ENCODE measurements at regions not wholly inside any gene's neighbourhood (a gene's known extent, or its start where the extent isn't known, plus 50 kb on each side); places are given as distances from the start of the nearest gene placed in this dataset.
"Not testable (repeated sequence)": the region's sequence is repeated elsewhere in the genome, so short reads cannot be mapped to it uniquely, and the experiment has no call there.

DNA sequence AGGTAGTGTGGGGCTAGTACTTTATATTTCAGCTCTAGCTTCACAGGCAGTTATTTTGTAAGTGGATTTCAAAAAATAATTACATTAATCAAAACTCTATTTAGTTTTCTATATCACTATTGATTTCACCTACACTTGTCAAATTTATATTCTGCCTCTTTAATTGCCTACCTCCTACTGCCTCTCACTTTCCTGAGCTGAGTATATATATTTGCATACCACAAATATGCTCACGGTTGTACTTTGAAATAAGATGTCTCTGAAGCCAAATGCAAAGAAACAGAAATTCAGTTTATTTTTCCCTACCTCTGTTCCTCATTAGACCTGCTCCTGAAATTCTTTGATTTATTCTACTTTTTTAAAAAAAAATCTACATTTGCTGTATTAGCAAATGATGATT lies 309.3 kb upstream of the TGFBR2 start:
- DNase-seq (ENCODE audit: low spot score) = no peak

DNA sequence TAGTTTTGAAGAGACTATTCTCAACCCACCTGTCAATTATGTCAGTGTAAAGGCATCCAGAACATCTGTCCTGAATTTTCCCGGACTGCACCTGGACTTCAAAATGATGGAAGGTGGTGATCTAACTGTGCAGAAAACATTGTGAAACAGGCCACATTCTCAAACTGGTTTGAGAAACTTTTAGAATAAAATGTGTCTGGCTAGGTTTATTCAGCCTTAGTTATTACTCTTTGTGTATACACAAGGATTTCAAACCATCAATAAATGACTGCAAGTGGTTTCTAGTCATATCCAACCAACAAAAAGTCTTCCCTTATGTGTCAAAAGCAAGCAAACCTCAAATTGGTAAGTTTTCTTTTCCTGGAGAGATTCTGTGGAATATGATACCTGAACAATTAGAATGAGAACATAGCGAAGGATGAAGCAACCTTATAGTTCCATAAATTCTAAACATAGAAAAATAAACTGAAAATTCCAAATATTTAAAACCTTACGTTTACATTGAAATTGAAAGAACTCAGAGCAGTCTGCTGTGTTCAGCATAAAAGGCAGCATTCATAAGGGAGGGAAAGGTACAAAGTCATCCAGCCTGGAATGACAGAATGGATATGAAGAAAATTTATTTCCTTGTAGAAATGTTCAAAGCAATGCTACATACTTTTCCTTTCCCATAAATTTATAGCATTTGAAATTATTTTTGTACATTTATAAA lies 306.6 kb upstream of the TGFBR2 start:
- no peak for DNase-seq (ENCODE audit: low spot score)

DNA sequence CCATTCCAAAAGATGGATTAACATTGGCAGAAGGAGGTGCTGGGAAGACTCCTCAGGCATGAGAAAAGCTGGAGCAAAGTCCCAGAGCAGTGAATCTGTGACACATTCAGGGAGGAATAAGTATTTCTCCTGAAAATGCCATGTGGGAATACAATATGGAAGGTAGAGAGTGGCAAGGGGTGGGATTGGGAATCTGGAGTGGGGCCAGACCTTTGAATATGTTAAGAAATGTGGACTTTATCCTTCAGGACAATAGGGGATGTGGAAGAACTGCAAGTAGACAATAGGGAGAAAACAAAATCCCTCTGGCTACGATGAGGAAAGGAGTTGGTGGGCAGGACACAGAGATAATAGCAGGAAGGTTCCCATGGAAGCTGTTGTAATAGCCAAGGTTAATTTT lies 305.6 kb upstream of the TGFBR2 start:
- no peak for DNase-seq (ENCODE audit: low spot score)

DNA sequence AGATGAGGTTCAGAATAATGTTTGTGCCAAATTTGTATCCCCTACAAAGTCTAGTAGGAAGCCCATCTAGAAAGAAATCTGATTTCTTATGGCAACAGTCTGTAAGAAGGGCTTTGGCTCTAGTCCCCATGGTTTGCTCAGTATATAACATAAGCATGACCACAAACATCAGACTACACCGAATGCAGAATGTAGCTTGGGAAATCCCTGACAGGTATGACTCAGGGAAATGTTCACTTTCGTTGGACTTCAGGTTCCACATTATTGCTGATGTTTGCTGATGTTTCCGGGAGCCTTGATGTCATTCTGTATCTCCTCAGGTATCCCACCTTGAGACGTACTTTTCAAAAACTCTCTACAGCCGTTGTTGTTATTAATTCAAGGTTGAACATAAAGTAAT lies 304.4 kb upstream of the TGFBR2 start:
- no peak for DNase-seq (ENCODE audit: low spot score)

DNA sequence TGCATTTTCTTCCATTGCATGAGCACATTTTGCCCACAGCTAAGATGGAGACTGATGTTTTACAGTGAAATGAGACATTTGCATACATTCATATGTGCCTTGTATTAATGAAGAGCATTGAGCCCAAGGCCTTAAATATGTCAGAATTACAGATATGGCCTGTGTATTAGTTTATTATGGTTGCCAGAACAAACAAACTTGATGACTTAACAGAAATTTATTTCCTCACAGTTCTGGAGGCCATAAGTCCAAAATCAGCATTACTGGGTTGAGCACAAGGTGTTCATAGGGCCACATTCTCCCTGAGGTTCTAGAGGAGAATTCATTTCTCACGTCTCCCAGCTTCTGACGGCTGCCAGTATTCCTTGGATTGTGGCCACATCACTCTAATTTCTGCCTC lies 302.6 kb upstream of the TGFBR2 start:
- DNase-seq (ENCODE audit: low spot score) = no peak

DNA sequence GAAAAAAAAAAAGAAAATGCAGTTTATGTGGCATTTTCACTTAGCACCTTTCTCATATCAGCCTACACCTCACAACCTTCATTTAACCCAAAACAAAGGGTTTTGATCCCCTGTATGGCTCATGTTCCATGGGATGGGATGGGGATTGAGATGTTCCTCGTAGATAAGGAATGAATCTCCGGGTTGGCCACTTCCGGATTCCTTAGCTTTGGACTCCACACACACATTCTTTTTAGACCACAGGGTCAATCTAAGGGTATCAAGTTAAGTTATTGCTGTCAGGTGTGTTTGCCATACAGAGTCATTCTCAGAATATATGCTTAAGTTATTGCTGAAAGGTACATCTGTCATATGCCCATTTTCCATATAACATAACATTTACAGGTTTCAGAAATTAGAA lies 301.4 kb upstream of the TGFBR2 start:
- no peak for DNase-seq (ENCODE audit: low spot score)

DNA sequence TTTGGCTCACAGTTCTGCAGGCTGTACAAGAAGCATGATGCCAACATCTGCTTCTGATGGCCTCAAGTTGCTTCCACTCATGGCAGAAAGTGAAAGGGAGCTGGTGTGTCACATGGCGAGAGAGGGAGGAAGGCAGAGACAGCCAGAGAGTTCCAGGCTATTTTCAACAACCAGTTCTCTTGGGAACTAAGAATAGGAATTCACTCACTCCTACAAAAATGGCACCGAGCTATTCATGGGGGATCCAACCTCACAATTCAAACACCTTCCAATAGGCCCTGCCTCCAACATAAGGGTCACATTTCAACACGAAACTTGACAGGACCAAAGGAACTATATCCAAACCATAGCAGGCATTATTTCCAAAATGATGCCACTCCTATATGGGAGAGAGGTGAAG lies 299.5 kb upstream of the TGFBR2 start:
- no peak for DNase-seq (ENCODE audit: low spot score)

DNA sequence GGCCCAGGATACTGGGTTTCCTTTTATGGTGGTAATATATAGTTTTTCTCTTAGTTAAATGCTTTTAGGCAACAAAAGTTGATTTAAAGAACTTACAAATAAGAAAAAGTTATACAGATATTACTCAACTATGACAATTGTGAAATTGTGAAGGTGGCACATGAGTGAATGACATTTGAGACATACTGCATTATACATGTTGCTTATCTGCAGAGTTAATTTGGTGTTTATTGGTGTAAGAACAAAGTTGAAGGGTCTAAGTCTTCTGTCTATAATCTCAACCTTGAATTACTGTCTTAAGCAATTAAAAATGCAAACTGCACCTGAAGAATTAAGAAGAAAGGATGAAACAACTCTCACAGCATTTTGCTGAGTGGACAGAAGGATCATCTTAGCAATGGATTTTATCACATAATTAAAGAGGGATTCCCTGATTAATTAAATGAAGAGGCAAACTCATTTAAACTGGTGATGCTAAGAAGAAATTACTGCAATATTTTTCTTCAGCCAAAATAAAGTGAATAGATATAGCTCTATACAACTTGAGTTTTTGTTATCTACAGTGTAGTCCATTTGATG lies 298.9 kb upstream of the TGFBR2 start:
- DNase-seq (ENCODE audit: low spot score) = no peak

DNA sequence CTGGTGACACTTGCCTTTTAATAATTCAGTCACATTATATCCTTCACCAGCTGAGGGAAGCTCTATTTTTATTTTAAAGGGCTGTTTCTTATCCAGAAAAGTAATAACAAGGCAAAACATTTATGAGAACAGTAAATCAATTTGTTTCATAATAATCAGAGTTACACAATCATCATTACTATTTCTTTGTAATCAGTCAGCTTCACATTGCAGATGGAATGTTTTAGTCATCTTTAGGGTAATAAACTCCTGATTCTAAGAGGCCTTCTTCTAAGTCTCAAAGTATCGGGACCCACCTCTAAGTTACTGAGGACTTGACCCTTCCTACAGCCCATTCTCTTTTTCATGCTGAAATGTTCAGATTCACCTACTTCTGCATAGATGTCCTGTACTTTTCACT lies 298.3 kb upstream of the TGFBR2 start:
- DNase-seq (ENCODE audit: low spot score) = no peak

DNA sequence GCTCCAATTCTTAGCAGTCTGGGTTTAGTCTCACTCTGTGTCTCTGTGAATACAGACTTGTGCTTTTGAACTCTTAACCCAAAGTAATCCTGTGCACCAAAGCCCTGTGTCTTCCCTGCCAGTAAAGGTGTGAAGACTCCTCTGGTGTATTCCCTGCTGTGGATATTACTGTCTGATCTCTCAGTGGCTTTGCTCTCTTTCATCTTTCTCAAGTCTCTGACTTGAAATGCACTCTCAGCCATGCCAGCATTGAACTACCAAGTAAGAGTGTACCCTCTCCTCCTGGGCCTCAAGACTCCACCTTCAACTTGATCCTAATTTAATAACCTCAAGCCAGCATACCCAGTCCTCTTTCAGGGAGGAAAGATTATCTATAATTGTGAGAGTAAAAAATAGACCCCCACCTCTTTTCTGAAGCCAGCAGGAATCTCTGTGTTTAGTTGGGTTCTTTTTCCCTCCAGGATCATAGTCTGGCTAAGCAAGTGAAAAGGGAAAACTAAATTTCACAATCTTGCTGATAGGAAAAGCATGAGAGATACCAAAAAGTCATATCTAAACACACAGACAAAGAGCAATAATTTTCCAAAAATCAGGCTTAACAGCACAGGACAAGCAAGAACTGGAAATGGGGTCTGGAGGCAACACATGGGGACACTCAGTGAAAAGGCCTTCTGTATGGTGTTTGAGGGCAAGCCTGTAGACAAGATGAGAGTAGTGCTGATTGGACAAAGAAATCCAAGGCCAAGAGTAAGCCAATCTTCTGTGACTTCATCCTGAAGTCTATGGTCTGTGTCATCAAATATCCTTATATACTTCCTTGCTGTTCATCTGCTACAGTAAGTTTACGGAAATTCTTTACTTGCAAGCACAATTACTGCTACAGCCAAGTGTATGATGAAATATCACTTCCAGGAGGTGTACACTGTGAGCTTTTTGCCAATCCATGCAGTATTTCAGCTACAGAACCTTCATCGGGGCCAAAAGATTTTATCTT lies 296.1 kb upstream of the TGFBR2 start:
- no peak for DNase-seq (ENCODE audit: low spot score)

DNA sequence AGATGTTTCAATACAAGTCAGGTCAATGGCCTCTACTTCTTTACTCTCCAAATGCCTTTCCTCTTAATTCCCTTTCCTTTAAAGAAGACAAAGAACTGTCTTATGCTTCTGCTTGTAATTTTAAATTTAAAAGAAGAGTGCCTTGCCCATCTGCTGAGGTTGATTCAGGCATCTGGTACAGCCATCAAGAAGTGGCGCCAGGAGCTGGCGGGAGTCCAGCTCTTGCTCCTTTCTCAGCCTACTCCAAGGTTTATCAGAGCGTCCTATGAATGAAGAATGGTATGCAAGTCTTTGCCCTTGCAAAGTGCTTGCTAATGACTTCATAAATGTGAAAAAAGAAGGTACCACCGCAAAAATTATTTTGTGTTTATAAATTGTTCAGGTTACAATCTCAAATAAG lies 294.6 kb upstream of the TGFBR2 start:
- DNase-seq (ENCODE audit: low spot score) = no peak

DNA sequence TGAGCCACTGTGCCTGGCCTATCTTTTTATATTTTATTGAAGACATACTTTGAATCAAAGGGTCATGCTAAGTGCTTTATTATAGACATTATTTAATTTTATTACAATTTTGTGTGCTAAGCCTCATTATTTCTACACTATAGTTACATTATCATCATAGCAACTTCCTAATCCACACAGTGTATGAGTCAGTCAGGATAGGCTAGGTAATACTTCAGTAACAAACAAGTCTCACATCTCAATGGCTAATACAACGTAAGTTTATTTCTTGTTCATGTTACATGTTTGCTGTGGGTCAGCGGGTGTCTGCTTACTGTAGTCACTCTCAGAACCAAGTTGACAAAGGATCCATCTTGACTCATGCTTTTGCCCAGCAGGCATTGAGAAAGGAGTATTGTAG lies 292.6 kb upstream of the TGFBR2 start:
- DNase-seq (ENCODE audit: low spot score) = no peak

DNA sequence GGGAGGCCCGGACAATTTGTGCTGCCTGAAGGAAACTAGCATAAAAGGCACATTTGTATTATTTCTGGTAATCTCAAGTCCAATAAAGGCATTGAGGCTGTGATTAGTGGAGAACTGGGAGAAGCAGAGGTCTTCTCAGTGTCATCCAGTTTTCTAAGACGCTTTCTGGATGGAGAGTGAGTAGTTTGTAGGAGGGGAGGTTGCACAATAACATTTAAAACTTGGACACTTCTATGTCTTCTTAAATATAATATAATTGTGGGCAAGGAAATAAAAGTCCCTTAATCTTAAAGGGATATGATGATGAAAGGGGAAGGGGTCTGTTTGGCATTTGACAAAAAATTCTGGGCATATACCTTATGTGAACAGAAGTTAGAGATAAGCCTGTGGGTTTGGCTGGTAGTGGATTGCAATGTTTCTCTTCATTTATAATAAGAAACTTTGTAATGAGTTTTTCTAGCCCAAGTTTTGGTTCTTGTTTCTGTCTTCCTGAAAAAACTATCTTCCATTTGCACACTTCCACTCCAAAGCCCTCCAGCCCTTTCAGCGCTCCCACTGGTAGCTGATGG lies 291.6 kb upstream of the TGFBR2 start:
- no peak for DNase-seq (ENCODE audit: low spot score)

DNA sequence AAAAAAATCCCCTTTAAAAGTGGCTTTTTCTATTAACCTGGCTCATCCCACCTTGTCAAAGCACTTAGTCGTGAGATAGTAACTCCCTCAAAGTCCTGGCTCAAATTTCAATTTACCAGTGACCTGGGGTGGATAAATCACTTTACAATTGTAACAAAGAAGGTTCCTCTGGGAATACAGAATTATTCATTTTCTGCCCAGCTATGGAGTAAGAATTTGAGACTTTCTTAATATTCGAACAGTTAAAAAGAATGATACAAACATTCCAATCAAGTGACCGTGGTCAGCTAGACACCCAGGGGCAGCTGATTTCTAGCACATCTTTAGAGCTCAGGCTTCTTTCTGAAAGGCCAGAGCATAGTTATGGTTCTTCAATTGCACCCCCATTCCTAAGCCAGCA lies 291.0 kb upstream of the TGFBR2 start:
- DNase-seq (ENCODE audit: low spot score) = no peak

DNA sequence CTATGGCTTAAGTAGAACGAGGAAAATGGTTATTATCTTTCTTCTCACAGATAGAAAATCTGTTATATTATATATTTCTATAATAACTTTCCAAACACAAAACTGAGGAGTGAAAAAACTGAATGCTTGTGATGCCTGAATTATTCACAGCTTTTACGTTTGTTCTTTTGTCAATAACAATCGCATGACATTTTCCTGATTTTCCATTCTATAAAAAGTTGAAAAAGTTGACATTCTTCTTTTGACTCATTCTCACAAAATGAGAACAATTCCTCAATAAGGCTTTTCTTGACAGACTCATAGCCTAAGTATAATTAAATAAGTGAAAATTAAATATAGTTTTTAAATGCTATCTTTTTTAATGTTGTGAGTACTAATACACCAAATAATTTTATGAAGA lies 288.8 kb upstream of the TGFBR2 start:
- no peak for DNase-seq (ENCODE audit: low spot score)

DNA sequence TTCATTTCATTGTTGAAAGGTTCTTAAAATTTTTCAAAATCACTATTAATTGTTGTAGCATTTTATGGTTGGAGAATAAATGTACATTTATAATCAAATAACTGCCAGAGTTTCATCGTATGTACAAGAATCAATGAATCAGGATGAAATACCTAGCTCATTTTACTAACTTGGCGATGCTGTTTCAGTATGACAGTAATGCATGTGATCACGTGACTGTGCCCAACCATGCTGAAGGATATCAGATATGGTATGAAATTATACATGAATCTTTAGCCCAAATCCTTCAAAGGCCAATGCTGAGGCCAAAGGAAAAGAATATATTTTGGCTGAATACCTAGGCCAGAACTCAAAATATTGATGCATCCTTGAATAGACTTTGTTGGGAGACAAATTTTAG lies 288.3 kb upstream of the TGFBR2 start:
- DNase-seq (ENCODE audit: low spot score) = no peak

DNA sequence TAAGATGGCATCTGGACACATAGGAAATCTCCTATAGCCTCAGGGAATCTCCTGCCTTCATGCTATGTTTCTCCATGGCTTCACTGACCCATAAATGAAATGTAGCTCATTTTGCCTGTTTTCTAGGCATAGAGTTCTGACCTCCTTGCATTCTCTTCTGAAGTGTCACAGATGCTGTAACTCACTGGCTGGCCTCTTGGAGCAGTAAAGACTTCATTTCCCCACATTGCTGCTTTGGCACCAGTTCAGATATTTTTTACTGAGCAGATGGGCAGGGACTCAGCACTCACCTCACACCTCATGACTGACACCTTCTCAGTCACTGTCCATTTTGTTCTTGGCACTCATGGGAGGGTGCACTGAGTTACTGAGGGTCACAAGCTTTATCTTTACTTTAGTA lies 286.7 kb upstream of the TGFBR2 start:
- peak; percentile 22 for DNase-seq (ENCODE audit: low spot score)

DNA sequence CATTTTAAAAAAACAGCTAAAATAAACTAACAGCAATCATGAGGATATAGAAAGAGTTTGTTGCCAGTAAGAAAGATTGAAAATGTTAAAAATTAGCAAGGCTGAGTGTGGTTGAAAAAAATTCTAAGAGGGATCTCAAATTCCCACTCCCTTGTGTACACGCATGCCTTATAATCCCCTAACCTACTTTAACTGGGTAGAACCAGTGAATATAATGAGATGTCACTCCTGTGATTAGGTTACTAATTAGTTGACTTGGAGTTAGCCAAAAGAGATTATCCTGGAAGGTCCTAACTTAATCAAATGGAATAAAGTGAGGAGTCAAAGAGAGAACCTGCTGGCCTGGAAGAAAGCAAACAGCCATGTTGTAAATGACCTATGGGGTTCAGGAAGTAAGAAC lies 286.0 kb upstream of the TGFBR2 start:
- DNase-seq (ENCODE audit: low spot score) = no peak

DNA sequence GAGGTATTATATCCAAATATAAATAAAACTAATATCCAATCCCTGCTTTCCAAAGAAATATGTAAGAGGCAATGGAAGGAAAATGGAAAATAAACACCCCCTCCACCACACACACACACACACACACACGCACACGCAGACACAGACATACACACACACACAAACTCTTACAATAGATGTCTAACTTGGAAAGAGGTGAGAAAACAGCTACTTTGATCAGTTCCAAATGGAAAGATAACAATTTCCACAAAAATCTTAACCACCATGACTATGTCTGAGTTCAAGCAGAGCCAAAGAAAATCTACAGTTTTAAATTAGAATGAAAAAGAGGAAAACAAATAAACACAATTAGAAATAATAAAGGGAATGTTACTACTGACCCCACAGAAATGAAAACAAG lies 285.3 kb upstream of the TGFBR2 start:
- no peak for DNase-seq (ENCODE audit: low spot score)

DNA sequence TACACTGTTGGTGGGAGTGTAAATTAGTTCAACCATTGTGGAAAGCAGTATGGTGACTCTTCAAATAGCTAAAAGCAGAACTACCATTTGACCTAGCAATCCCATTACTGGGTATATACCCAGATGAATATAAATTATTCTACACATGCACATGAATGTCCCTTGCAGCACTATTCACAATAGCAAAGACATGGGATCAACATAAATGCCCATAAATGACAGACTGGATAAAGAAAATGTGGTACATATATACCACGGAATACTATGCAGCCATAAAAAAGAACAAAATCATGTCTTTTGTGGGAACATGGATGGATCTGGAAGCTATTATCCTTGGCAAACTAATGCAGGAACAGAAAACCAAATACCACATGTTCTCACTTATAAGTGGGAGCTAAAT lies 282.8 kb upstream of the TGFBR2 start:
- DNase-seq (ENCODE audit: low spot score) = not testable (repeated sequence)

DNA sequence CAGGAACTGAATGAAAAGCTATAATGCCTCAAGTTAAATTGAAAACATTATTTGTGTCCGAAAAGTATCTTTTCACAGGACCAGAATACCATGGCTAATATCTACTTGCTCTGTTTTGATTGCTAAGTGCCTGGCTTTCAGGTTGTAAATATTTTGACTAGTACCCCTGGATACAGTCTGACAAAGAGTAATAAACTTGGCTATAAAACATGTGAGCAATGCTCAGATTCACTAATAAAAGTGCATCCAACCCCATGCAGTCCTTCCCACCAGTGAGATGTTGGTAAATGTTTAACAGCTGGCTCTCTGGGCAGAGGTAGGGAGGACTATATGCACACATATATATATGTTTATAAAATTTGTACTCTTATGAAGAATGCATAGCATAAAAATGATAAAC lies 281.8 kb upstream of the TGFBR2 start:
- no peak for DNase-seq (ENCODE audit: low spot score)

DNA sequence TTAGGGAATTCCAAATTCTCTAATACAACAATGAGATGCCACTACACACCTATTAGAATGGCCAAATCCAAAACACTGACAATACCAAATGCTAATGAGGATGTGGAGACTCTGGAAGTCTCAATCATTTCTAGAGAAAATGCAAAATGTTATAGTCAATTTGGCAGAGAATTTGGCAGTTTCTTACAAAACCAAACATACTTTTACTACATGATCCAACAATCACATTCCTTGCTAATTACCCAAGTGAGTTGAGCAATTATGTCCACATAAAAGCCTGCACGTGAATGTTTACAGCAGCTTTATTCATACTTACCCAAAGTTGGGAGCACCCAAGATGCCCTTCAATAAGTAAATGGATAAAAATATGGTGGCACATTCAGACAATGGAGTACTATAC lies 278.4 kb upstream of the TGFBR2 start:
- DNase-seq (ENCODE audit: low spot score) = not testable (repeated sequence)

DNA sequence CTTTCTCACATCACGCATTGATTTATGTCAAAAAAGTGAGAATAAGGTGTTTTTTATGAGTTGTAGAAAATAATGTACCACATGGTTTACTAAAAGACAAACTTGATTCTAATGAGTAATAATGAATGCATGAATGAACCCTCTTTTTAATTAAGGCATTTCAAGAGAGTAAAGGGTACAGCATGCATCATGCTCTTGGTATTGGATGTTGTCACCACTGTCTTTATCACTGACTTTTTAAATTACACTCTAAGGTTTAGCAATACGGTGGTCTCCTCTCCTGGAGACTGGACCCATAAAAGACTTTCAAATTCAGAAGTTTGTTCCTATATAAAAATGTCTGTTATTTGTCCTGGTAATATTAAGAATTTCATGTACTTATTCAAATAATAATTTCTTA lies 277.5 kb upstream of the TGFBR2 start:
- DNase-seq (ENCODE audit: low spot score) = not testable (repeated sequence)
